Endometrium (tissue), 2 donors: ENCODE measurements at regions not wholly inside any gene's neighbourhood (a gene's known extent, or its start where the extent isn't known, plus 50 kb on each side); places are given as distances from the start of the nearest gene placed in this dataset.

Experiments
- FAIRE-seq: peaks from 2 replicates; lab custom pipeline; 2012; peaks lifted over from hg19 to GRCh38; lab: Jason Lieb, UNC
- donor health status: control.
- donor health status: control.

GRCh38 chr7:67690700-67691099, 694.1 kb downstream of the TYW1 start:
- FAIRE-seq, result no peak

- no peak for FAIRE-seq
These were observed 695.8 kb downstream of the TYW1 start for GRCh38 chr7:67692425-67692824.

GRCh38 chr7:67696124-67696523, 699.5 kb downstream of the TYW1 start:
- no peak for FAIRE-seq

- no peak for FAIRE-seq
These were observed 700.2 kb downstream of the TYW1 start for GRCh38 chr7:67696878-67697277.

GRCh38 chr7:67698354-67698753, 701.7 kb downstream of the TYW1 start:
- no peak for FAIRE-seq

- no peak for FAIRE-seq
These were observed 709.2 kb downstream of the TYW1 start for GRCh38 chr7:67705850-67706249.

- FAIRE-seq, result no peak
These were observed 715.1 kb downstream of the TYW1 start for GRCh38 chr7:67711706-67712105.

GRCh38 chr7:67713451-67714056, 716.9 kb downstream of the TYW1 start:
- FAIRE-seq, result no peak

GRCh38 chr7:67716729-67717128, 720.1 kb downstream of the TYW1 start:
- FAIRE-seq, result no peak

GRCh38 chr7:67723591-67723990, 727.0 kb downstream of the TYW1 start:
- no peak for FAIRE-seq

GRCh38 chr7:67724435-67724834, 727.8 kb downstream of the TYW1 start:
- no peak for FAIRE-seq

- no peak for FAIRE-seq
These were observed 728.3 kb downstream of the TYW1 start for GRCh38 chr7:67724955-67725354.

- FAIRE-seq, result no peak
These were observed 728.8 kb downstream of the TYW1 start for GRCh38 chr7:67725423-67725822.

- no peak for FAIRE-seq
These were observed 733.1 kb downstream of the TYW1 start for GRCh38 chr7:67729771-67730170.

- FAIRE-seq, result no peak
These were observed 735.1 kb downstream of the TYW1 start for GRCh38 chr7:67731704-67732103.

GRCh38 chr7:67732898-67733297, 736.3 kb downstream of the TYW1 start:
- FAIRE-seq, result no peak

- no peak for FAIRE-seq
These were observed 741.5 kb downstream of the TYW1 start for GRCh38 chr7:67738145-67738544.

GRCh38 chr7:67738958-67739357, 742.3 kb downstream of the TYW1 start:
- peak; percentile 21 for FAIRE-seq

- no peak for FAIRE-seq
These were observed 746.9 kb downstream of the TYW1 start for GRCh38 chr7:67743501-67743900.

GRCh38 chr7:67752227-67752626, 755.6 kb downstream of the TYW1 start:
- FAIRE-seq, result no peak

- no peak for FAIRE-seq
These were observed 757.3 kb downstream of the TYW1 start for GRCh38 chr7:67753891-67754290.

GRCh38 chr7:67754651-67755050, 758.0 kb downstream of the TYW1 start:
- FAIRE-seq, result no peak

GRCh38 chr7:67758551-67758950, 761.9 kb downstream of the TYW1 start:
- no peak for FAIRE-seq

- FAIRE-seq, result no peak
These were observed 764.3 kb downstream of the TYW1 start for GRCh38 chr7:67760971-67761370.

GRCh38 chr7:67762516-67762915, 765.9 kb downstream of the TYW1 start:
- no peak for FAIRE-seq
